B cell (primary cell): ENCODE measurements at regions not wholly inside any gene's neighbourhood (a gene's known extent, or its start where the extent isn't known, plus 50 kb on each side); places are given as distances from the start of the nearest gene placed in this dataset.

ENCODE experiments used
- ATAC-seq: fragments of 200-7000 bp; cut with Tn5 transposase; one replicate; pipeline ENCODE4 v1.10.0; 2021; ENCODE audit warnings: low read depth, mild to moderate bottlenecking, moderate number of reproducible peaks, moderate library complexity
- CTCF ChIA-PET: fragments of 350-600 bp; sonication (Branson Sonifier 250); formaldehyde crosslinking; loops from one replicate; lab custom pipeline; 2021; ENCODE audit warnings: antibody characterized with exemption, inconsistent platforms; lab: Charles Lee
- POLR2A ChIA-PET: fragments of 350-600 bp; sonication (Branson Sonifier 250); formaldehyde crosslinking; loops from one replicate; lab custom pipeline; 2021; ENCODE audit warnings: antibody characterized with exemption; lab: Charles Lee
- DNase-seq: peaks from one replicate; pipeline ENCODE4 v3.0.0; 2013
- H2AFZ ChIP-seq: 2 replicates; pipeline ENCODE4 v1.6.1; 2012; ENCODE audit warnings: mild to moderate bottlenecking, low read depth, low read length; ENCODE audit not compliant: insufficient read depth, poor library complexity, severe bottlenecking
- H3K27ac ChIP-seq, 2 donors: 1 replicate in 1 of 2; 2 replicates in 1 of 2; pipeline ENCODE4 v1.5.1; 2012 to 2013; ENCODE audit warnings: low read length in 2 of 2, mild to moderate bottlenecking in 2 of 2, moderate library complexity in 1 of 2
- H3K27me3 ChIP-seq, 4 experiments: fragments of 200-600 bp in 1 of 4; sonication (generic) in 1 of 4; replicated peaks in 1 of 4; 1 replicate in 2 of 4; 2 replicates in 2 of 4; pipeline versions ENCODE4 v1.6.1 to v1.7.0; 2013 to 2016; ENCODE audit warnings: low read length in 3 of 4, mild to moderate bottlenecking in 2 of 4, mixed read lengths in 1 of 4, moderate library complexity in 1 of 4; ENCODE audit not compliant: insufficient read depth in 4 of 4, control insufficient read depth in 3 of 4; ENCODE audit errors: control extremely low read depth in 1 of 4
- H3K36me3 ChIP-seq, 2 experiments: replicated peaks in 1 of 2; 1 replicate in 1 of 2; 2 replicates in 1 of 2; pipeline versions ENCODE4 v1.6.1 to v1.7.1; 2013; ENCODE audit warnings: low read length in 1 of 2; ENCODE audit not compliant: insufficient read depth in 2 of 2, control insufficient read depth in 1 of 2; ENCODE audit errors: control extremely low read depth in 1 of 2, extremely low read depth in 1 of 2
- H3K4me1 ChIP-seq, 2 donors: fragments of 200-600 bp in 1 of 2; sonication (generic) in 1 of 2; 1 replicate in 1 of 2; 2 replicates in 1 of 2; pipeline versions ENCODE4 v1.5.1 to v1.6.1; 2013 to 2017; ENCODE audit warnings: low read length in 2 of 2; ENCODE audit not compliant: control insufficient read depth in 2 of 2, insufficient read depth in 2 of 2
- H3K4me2 ChIP-seq: replicated peaks from 2 replicates; pipeline ENCODE3; 2012; ENCODE audit warnings: mild to moderate bottlenecking, low read depth, low read length; ENCODE audit not compliant: poor library complexity, severe bottlenecking
- H3K4me3 ChIP-seq, 5 experiments: fragments of 200-600 bp in 1 of 5; sonication (generic) in 1 of 5; 1 replicate in 3 of 5; 2 replicates in 2 of 5; pipeline versions ENCODE4 v1.5.1 to v1.7.0; 2011 to 2016; ENCODE audit warnings: low read length in 4 of 5, mild to moderate bottlenecking in 4 of 5, low read depth in 2 of 5, control low read depth in 1 of 5, moderate library complexity in 1 of 5; ENCODE audit not compliant: insufficient read depth in 1 of 5; ENCODE audit errors: control extremely low read depth in 1 of 5, extremely low read depth in 1 of 5
- H3K79me2 ChIP-seq: fragments of 200-600 bp; sonication (generic); one replicate; pipeline ENCODE4 v1.6.0; 2016; ENCODE audit warnings: low read length; ENCODE audit not compliant: control insufficient read depth, insufficient read depth
- H3K9ac ChIP-seq: fragments of 200-600 bp; sonication (generic); 2 replicates; pipeline ENCODE4 v1.6.1; 2017; ENCODE audit warnings: mild to moderate bottlenecking, low read length, moderate library complexity
- H3K9me3 ChIP-seq, 3 donors: one replicate each; pipeline versions ENCODE4 v1.6.1 to v1.7.1; 2013; ENCODE audit warnings: low read length in 2 of 3; ENCODE audit not compliant: control insufficient read depth in 2 of 3, insufficient read depth in 1 of 3; ENCODE audit errors: control extremely low read depth in 1 of 3
- H4K20me1 ChIP-seq: 2 replicates; pipeline ENCODE4 v1.6.0; 2012; ENCODE audit warnings: mild to moderate bottlenecking, low read length; ENCODE audit not compliant: insufficient read depth, control insufficient read depth, poor library complexity, severe bottlenecking
- H3K27ac Mint-ChIP-seq: one replicate; pipeline ENCODE4 v1.8.0; 2021; ENCODE audit warnings: mixed read lengths
- H3K27me3 Mint-ChIP-seq: one replicate; pipeline ENCODE4 v1.8.0; 2021; ENCODE audit warnings: mixed read lengths
- H3K4me1 Mint-ChIP-seq: one replicate; pipeline ENCODE4 v1.8.0; 2021; ENCODE audit warnings: mixed read lengths
- H3K4me3 Mint-ChIP-seq: one replicate; pipeline ENCODE4 v1.8.0; 2021; ENCODE audit warnings: mixed read lengths
- H3K9me3 Mint-ChIP-seq: one replicate; pipeline ENCODE4 v1.8.0; 2022; ENCODE audit warnings: mixed read lengths; ENCODE audit not compliant: insufficient read depth
- CTCF ChIP-seq: fragments of 200-600 bp; IDR thresholded peaks from one replicate; pipeline ENCODE4 v1.8.0; 2022; ENCODE audit warnings: antibody characterized with exemption, mild to moderate bottlenecking
- EZH2 ChIP-seq: IDR thresholded peaks from 2 replicates; pipeline ENCODE4 v1.6.1; 2012; ENCODE audit warnings: borderline replicate concordance, low read depth, mild to moderate bottlenecking, moderate library complexity, low read length; ENCODE audit not compliant: insufficient read depth, poor library complexity, severe bottlenecking
- WGBS: methylation state at CpG from one replicate; pipeline ENCODE4 v1.1.5; 2013; ENCODE audit warnings: missing lambda C conversion rate; ENCODE audit not compliant: insufficient coverage; 5-methylcytosine and 5-hydroxymethylcytosine counted together
- intact Hi-C: fragments of 100-400 bp; cut with micrococcal nuclease; formaldehyde crosslinking; loops from one replicate; pipeline ENCODE4 v1.10.0; 2022

DNA sequence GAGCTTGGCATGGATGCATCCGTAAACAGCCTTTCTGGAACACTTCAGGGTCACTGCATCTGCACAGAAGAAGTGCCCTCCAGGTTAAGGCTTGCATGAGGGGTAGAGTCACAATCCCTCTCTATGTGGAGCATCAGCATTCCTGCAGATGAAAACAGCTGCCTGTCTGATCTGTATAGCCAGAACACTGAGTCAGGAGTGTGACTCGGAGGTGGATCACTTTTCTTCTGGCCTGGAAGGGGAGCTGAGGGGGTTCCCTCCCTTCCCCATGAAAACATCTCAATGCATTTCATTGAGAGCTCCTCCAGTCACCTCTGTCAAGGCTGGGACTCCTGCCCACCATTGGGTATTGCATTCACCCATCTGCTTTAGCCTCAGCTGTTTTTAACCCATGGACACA is 72.5 kb upstream of the SERPINE2 start:
- H3K79me2 ChIP-seq, result no peaks in the 10 kb centered on the region
- H3K27ac ChIP-seq, result no peak overlapping the region
- Mint-ChIP-seq H3K4me3 (no peak overlapping the region), H3K9me3 (peaks cover 5% of the 10 kb centered on the region), H3K4me1 (no peaks in the 10 kb centered on the region), H3K27ac (no peak overlapping the region), H3K27me3 (peaks cover 31% of the 10 kb centered on the region)
- H3K4me2 ChIP-seq, result no peak overlapping the region
- H2AFZ ChIP-seq, result no peak overlapping the region
- no peak overlapping the region for H3K9ac ChIP-seq
- DNase-seq (no peak), ATAC-seq (no peak)
- WGBS, result 100% methylated on average over 1 of the region's 2 CpGs
- H3K9me3 ChIP-seq, result peaks cover 0 to 6% (median 0%) of the 10 kb centered on the region in 3 donors
- no peaks in the 10 kb centered on the region for H4K20me1 ChIP-seq
- no peaks in the 10 kb centered on the region for H3K27me3 ChIP-seq
- TF ChIP-seq CTCF, result no peak
- no peak for TF ChIP-seq EZH2
- ChIA-PET CTCF (no interaction called here), POLR2A (no interaction called here)
- intact Hi-C loops, result no loop called here
- H3K4me1 ChIP-seq, result no peaks in the 10 kb centered on the region
- H3K36me3 ChIP-seq, result no peaks in the 10 kb centered on the region
- H3K4me3 ChIP-seq, result no peak overlapping the region

DNA sequence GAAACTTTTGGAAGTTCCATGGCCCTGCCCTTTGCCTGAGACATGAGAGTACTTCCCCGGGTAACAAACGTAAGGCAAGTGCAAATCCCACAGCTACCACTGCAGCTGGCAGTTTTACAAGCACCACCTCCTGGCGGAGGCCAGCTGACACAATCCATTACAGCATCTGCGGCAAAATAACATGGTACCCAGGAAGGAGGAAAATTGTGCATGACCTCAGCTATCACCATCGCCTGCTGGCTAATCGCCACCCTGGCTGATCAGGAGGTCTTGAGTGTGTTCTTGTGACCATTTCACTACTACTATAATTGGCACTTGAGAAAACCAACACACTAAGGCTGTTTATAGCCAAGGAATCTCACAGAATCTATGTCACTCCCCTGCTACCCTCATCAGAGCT is 71.7 kb upstream of the SERPINE2 start:
- Histone ChIP-seq H2AFZ (no peak overlapping the region), H3K79me2 (no peaks in the 10 kb centered on the region), H3K4me3 (no peak overlapping the region), H3K4me2 (no peak overlapping the region), H3K36me3 (no peaks in the 10 kb centered on the region), H3K27me3 (no peaks in the 10 kb centered on the region), H3K27ac (no peak overlapping the region), H4K20me1 (no peaks in the 10 kb centered on the region), H3K9ac (no peak overlapping the region), H3K4me1 (no peaks in the 10 kb centered on the region), H3K9me3 (peaks cover 0 to 6% (median 0%) of the 10 kb centered on the region in 3 donors)
- 87% methylated on average over 2 of the region's 6 CpGs for WGBS
- no peaks in the 10 kb centered on the region for H3K4me1 Mint-ChIP-seq
- H3K27me3 Mint-ChIP-seq, result peaks cover 26% of the 10 kb centered on the region
- H3K4me3 Mint-ChIP-seq, result no peak overlapping the region
- no peak overlapping the region for H3K27ac Mint-ChIP-seq
- H3K9me3 Mint-ChIP-seq, result peaks cover 5% of the 10 kb centered on the region
- intact Hi-C loops, result no loop called here
- POLR2A ChIA-PET, result no interaction called here
- CTCF ChIA-PET, result no interaction called here
- DNase-seq, result no peak
- TF ChIP-seq CTCF, result no peak
- no peak for TF ChIP-seq EZH2
- ATAC-seq, result no peak
